ENCODE measurements at regions not wholly inside any gene's neighbourhood (a gene's known extent, or its start where the extent isn't known, plus 50 kb on each side); places are given as distances from the start of the nearest gene placed in this dataset.
A peak's percentile ranks its signal among the peaks of the same experiment; 100 is the strongest.

DNA sequence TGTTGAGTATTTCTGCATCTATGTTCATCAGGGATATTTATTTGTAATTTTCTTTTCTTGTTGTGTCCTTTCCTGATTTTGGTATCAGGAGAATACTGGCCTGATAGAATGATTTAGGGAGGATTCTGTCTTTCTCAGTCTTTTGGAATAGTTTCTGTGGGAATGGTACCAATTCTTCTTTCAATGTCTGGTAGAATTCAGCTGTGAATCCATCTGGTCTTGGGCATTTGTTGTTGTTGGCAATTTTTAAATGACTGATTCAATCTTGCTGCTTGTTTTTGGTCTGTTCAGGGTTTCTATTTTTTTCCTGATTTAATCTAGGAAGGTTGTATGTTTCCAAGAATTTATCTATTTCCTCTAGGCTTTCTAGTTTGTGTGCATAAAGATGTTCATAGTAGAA is 170.9 kb upstream of the PDE3A start:
- no peak overlapping the region for H3K4me3 ChIP-seq
- TF ChIP-seq, protein P1, sequence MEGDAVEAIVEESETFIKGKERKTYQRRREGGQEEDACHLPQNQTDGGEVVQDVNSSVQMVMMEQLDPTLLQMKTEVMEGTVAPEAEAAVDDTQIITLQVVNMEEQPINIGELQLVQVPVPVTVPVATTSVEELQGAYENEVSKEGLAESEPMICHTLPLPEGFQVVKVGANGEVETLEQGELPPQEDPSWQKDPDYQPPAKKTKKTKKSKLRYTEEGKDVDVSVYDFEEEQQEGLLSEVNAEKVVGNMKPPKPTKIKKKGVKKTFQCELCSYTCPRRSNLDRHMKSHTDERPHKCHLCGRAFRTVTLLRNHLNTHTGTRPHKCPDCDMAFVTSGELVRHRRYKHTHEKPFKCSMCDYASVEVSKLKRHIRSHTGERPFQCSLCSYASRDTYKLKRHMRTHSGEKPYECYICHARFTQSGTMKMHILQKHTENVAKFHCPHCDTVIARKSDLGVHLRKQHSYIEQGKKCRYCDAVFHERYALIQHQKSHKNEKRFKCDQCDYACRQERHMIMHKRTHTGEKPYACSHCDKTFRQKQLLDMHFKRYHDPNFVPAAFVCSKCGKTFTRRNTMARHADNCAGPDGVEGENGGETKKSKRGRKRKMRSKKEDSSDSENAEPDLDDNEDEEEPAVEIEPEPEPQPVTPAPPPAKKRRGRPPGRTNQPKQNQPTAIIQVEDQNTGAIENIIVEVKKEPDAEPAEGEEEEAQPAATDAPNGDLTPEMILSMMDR (IDR thresholded peaks at IDR 0.05) = no peak
- intact Hi-C loops (cut with DNase I; ENCODE audit: low total_unique reads) = no loop called here
- no peaks in the 10 kb centered on the region for H3K9me3 ChIP-seq
- H3K4me1 ChIP-seq = peaks cover 0 to 8% (median 0%) of the 10 kb centered on the region in 4 donors
- no peak for DNase-seq
- H3K27me3 ChIP-seq = no peaks in the 10 kb centered on the region
- H3K36me3 ChIP-seq = no peaks in the 10 kb centered on the region
- H3K27ac ChIP-seq = no peak overlapping the region

DNA sequence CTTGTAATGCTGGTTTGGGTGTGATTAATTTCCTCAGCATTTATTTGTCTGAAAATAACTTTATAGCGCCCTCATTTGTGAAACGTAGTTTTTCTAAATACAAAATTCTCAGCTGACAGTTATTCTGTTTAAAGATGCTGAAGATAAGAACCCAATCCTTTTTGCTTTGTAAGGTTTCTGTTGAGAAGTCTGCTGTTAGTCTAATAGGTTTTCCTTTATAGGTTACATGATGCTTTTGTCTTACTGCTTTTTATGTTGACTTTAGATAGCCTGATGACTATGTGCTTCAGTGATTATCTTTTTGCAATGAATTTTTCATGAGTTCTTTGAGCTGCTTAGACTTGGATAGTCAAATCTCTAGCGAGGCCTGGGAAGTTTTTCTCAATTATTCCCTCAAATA is 168.6 kb upstream of the PDE3A start:
- Histone ChIP-seq H3K9me3 (no peaks in the 10 kb centered on the region), H3K4me3 (no peak overlapping the region), H3K27me3 (no peaks in the 10 kb centered on the region), H3K4me1 (peaks cover 0 to 8% (median 0%) of the 10 kb centered on the region in 4 donors), H3K36me3 (no peaks in the 10 kb centered on the region), H3K27ac (no peak overlapping the region)
- no peak for DNase-seq
- intact Hi-C loops (cut with DNase I; ENCODE audit: low total_unique reads) = no loop called here
- TF ChIP-seq, protein P1 (IDR thresholded peaks at IDR 0.05) = no peak

DNA sequence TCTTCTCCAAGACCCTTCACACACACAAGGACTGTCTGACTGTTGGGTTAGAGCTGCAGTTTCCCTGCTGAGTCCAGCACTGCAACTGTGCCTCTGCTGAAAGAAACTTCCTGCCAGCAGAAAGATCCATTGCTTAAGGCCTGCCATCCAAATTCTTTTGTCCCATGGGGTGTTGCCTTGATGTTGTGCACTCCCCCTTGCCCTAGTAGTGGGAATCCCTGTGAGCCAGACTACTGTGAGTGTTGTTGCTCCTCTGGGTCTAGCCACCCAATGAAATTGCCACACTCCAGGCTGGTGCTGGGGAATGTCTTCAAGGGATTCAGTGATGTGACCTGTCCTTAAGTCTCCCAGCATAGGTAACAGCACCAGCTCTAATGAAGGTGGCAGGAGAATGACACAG is 166.6 kb upstream of the PDE3A start:
- intact Hi-C loops (cut with DNase I; ENCODE audit: low total_unique reads) = no loop called here
- Histone ChIP-seq H3K27me3 (no peaks in the 10 kb centered on the region), H3K4me1 (peaks cover 0 to 8% (median 0%) of the 10 kb centered on the region in 4 donors), H3K27ac (no peak overlapping the region), H3K36me3 (no peaks in the 10 kb centered on the region), H3K9me3 (no peaks in the 10 kb centered on the region), H3K4me3 (no peak overlapping the region)
- TF ChIP-seq, protein P1 (IDR thresholded peaks at IDR 0.05) = no peak
- DNase-seq = peak in 1 of 2 donors; percentile 53

DNA sequence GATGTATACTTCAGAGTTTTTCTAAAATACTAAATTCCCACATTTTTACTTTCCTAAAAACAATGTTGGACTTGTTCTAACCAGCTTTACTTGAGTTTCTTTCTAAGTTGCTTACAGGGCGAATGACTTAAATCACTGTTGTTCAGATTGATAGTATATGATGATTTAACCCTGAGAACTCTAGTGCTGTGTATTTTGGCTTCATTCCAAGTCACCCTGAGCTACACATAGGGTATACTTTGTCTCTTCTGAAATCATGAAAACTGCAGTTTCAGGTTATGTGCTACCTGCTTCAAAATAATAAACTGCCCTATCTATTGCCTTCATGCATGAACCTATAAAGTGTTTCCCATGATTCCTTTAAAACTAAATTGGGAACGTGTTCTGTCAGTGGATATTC is 162.5 kb upstream of the PDE3A start:
- Histone ChIP-seq H3K27me3 (no peaks in the 10 kb centered on the region), H3K27ac (no peak overlapping the region), H3K4me1 (peaks cover 0 to 6% (median 0%) of the 10 kb centered on the region in 4 donors), H3K4me3 (no peak overlapping the region), H3K9me3 (no peaks in the 10 kb centered on the region), H3K36me3 (no peaks in the 10 kb centered on the region)
- TF ChIP-seq, protein P1 (IDR thresholded peaks at IDR 0.05) = no peak
- DNase-seq = no peak
- intact Hi-C loops (cut with DNase I; ENCODE audit: low total_unique reads) = no loop called here

DNA sequence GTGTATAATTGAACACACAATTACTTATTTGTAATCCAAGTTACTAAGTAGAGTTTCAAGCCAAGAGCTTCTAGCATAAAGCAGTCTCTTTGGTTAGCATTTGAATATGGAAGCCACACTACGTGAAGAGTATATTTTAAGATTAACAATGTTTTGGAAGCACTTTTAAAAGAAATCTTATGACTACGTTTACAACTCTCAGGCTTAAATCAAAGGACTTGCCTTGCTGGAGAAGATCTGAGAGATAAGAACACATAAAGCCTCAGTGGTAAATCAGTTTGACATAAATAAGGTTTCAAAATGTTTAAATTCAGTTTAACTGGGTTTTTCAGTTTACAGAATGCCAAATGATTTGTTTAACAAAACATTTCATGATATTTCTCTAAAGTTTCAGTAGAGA is 161.9 kb upstream of the PDE3A start:
- no peaks in the 10 kb centered on the region for H3K27me3 ChIP-seq
- DNase-seq = no peak
- TF ChIP-seq, protein P1 (IDR thresholded peaks at IDR 0.05) = no peak
- H3K4me1 ChIP-seq = peaks cover 0 to 11% (median under 1%) of the 10 kb centered on the region in 4 donors
- H3K9me3 ChIP-seq = no peaks in the 10 kb centered on the region
- no peak overlapping the region for H3K27ac ChIP-seq
- no peaks in the 10 kb centered on the region for H3K36me3 ChIP-seq
- H3K4me3 ChIP-seq = no peak overlapping the region
- intact Hi-C loops (cut with DNase I; ENCODE audit: low total_unique reads) = no loop called here

DNA sequence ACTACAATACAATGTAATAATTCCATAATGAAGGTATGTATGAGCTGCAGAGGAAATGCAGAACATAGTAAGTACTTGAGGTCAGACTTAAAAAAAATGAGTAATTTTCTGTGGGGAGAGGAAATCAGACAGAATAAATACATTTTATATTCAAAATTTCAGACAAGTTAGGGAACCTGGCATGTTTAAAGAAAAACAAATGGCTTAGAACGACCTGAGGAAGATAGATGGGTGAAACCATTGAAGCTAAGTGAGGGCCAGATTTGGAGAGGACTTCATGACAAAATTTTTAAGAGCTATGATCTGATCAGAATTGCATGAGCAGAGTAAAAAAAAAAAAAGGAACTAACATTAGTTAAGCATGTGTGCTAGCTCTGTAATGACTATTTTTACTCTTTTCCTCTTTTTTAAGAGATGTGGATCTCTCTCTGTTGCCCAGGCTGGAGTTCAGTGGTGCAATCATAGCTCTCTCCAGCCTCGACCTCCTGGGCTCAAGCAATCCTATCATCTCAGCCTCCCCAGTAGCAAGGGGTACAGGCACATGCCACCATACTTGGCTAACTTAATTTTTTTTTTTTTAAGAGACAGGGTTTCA is 157.6 kb upstream of the PDE3A start:
- DNase-seq = no peak
- H3K4me3 ChIP-seq = no peak overlapping the region
- intact Hi-C loops (cut with DNase I; ENCODE audit: low total_unique reads) = no loop called here

More for the DNA sequence above, 157.6 kb upstream of the PDE3A start:
- Histone ChIP-seq H3K36me3 (no peaks in the 10 kb centered on the region), H3K27me3 (no peaks in the 10 kb centered on the region), H3K27ac (peak overlapping the region; percentile 67 to 69), H3K9me3 (no peaks in the 10 kb centered on the region), H3K4me1 (peaks cover 0 to 43% (median 10%) of the 10 kb centered on the region in 4 donors)
- TF ChIP-seq, protein P1 (IDR thresholded peaks at IDR 0.05) = no peak
